GM20000 (cell line): ENCODE measurements at regions not wholly inside any gene's neighbourhood (a gene's known extent, or its start where the extent isn't known, plus 50 kb on each side); places are given as distances from the start of the nearest gene placed in this dataset.

Experiments
- DNase-seq: peaks from one replicate; pipeline ENCODE4 v3.0.0; 2012; ENCODE audit warnings: low spot score
- TF ChIP-seq, protein P1 (sequence below): IDR thresholded peaks from 2 replicates; pipeline ENCODE4 v1.5.1; 2012; ENCODE audit warnings: mild to moderate bottlenecking, control low read depth; ENCODE audit errors: extremely low read depth, missing control alignments

DNA sequence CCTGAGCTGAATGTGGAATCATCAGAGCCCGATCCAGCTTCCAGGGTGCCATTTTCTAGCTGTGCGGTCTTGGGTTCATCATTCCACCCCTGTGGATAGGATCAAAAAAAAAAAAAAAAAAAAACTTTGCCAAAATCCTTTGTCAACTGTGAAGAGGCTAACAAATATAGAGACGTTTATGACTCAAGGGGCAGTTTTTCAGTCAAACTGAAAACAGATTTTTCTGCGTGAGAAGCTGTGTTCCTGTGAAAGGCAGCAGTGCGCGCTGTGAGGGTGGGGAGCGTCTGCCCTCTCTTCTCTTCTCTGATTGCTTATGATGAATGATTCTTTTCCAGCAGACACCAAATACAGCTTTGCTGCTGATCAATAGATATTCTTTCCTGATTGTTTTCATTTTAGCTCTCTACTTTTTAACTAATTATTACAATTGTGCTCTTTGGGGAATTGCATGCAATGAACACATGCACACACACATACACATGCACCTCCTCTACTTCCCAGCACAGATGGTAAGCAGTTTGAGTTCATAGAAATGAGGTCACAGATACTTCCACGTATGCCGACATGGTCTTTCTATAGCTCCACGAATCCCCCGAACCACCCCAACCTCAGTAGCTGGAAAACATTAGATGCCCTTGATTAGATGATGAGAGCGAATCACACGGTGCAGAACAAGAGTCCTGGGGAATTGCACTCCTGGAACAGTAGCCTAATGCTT is 175.4 kb downstream of the NRP2 start:
- TF ChIP-seq, protein P1, sequence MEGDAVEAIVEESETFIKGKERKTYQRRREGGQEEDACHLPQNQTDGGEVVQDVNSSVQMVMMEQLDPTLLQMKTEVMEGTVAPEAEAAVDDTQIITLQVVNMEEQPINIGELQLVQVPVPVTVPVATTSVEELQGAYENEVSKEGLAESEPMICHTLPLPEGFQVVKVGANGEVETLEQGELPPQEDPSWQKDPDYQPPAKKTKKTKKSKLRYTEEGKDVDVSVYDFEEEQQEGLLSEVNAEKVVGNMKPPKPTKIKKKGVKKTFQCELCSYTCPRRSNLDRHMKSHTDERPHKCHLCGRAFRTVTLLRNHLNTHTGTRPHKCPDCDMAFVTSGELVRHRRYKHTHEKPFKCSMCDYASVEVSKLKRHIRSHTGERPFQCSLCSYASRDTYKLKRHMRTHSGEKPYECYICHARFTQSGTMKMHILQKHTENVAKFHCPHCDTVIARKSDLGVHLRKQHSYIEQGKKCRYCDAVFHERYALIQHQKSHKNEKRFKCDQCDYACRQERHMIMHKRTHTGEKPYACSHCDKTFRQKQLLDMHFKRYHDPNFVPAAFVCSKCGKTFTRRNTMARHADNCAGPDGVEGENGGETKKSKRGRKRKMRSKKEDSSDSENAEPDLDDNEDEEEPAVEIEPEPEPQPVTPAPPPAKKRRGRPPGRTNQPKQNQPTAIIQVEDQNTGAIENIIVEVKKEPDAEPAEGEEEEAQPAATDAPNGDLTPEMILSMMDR, result no peak
- peak; percentile 18 for DNase-seq

DNA sequence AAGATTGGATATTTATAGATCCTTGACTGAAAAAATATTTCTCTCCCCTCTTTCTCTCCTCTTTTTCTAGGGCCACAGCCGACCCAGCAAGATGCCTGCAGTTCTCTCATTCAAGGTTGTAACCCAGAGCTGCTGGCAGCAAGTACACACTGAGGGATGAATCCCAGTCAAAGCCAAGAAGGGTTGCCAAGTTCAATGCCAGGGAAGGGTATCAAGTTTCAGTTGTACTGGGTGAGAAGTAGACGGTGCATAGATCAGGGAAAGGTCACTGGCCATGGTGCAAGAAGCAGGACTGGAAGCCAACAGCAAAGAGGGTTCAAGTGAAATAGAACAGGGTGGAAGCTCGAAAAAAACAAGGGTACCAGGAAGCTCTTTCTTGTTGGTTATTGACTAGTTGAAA is 170.2 kb downstream of the NRP2 start:
- no peak for DNase-seq
- TF ChIP-seq, protein P1, result no peak

- TF ChIP-seq, protein P1, result no peak
- DNase-seq, result no peak
Measured at GRCh38 chr2:205850611-205851010, 168.3 kb downstream of the NRP2 start.

- DNase-seq, result no peak
- TF ChIP-seq, protein P1, result no peak
Measured at GRCh38 chr2:205850132-205850531, 167.8 kb downstream of the NRP2 start.

GRCh38 chr2:205849136-205849535 is 166.8 kb downstream of the NRP2 start:
- no peak for DNase-seq
- TF ChIP-seq, protein P1, result no peak

- TF ChIP-seq, protein P1, result no peak
- DNase-seq, result no peak
Measured at GRCh38 chr2:205848601-205849000, 166.3 kb downstream of the NRP2 start.
